Lung (tissue), 11 donors: ENCODE measurements at regions not wholly inside any gene's neighbourhood (a gene's known extent, or its start where the extent isn't known, plus 50 kb on each side); places are given as distances from the start of the nearest gene placed in this dataset.

Experiments used
- ATAC-seq: fragments of 200-7000 bp; cut with Tn5 transposase; one replicate; pipeline ENCODE4 v1.9.1; 2020; ENCODE audit warnings: moderate number of reproducible peaks; ENCODE audit not compliant: insufficient read depth, low FRiP score
- DNase-seq, 3 donors: peaks; one replicate each; pipeline ENCODE4 v3.0.0-alpha.2; 2013 to 2017
- H3K27ac ChIP-seq, 2 donors: one replicate each; pipeline ENCODE4 v1.5.1; 2013; ENCODE audit warnings: mild to moderate bottlenecking in 2 of 2, moderate library complexity in 2 of 2, control low read depth in 1 of 2, inconsistent platforms in 1 of 2, low read depth in 1 of 2, low read length in 1 of 2
- H3K27me3 ChIP-seq, 3 donors: one replicate each; pipeline ENCODE4 v1.5.1; 2013; ENCODE audit warnings: low read length in 2 of 3; ENCODE audit not compliant: control insufficient read depth in 3 of 3, insufficient read depth in 3 of 3
- H3K36me3 ChIP-seq, 4 donors: one replicate each; pipeline ENCODE4 v1.5.1; 2013; ENCODE audit warnings: low read length in 4 of 4, mild to moderate bottlenecking in 1 of 4, moderate library complexity in 1 of 4; ENCODE audit not compliant: control insufficient read depth in 4 of 4, insufficient read depth in 4 of 4
- H3K4me1 ChIP-seq, 5 donors: one replicate each; pipeline ENCODE4 v1.5.1; 2013; ENCODE audit warnings: low read length in 5 of 5, mild to moderate bottlenecking in 2 of 5, moderate library complexity in 1 of 5; ENCODE audit not compliant: control insufficient read depth in 5 of 5, insufficient read depth in 5 of 5
- H3K4me3 ChIP-seq: one replicate; pipeline ENCODE4 v1.5.1; 2013; ENCODE audit warnings: mild to moderate bottlenecking, control low read depth, moderate library complexity
- H3K9ac ChIP-seq, 2 donors: one replicate each; pipeline ENCODE4 v1.5.1; 2013; ENCODE audit warnings: low read length in 2 of 2, control low read depth in 1 of 2; ENCODE audit not compliant: insufficient read depth in 1 of 2
- H3K9me3 ChIP-seq, 4 donors: one replicate each; pipeline ENCODE4 v1.5.1; 2013; ENCODE audit warnings: low read length in 3 of 4, mild to moderate bottlenecking in 1 of 4, moderate library complexity in 1 of 4; ENCODE audit not compliant: control insufficient read depth in 4 of 4, insufficient read depth in 3 of 4
- CTCF ChIP-seq: IDR thresholded peaks from 2 replicates; pipeline ENCODE4 v1.5.1; 2012; ENCODE audit warnings: mild to moderate bottlenecking; ENCODE audit errors: control extremely low read depth, extremely low read depth
- whole genome bisulfite sequencing, 2 donors: extraction: QIAGEN DNeasy Blood & Tissue Kit; methylation state at CpG; one replicate each; pipeline ENCODE4 v1.1.7; 2013; 5-methylcytosine and 5-hydroxymethylcytosine counted together
- donor health status: control.
- donor health status: control.
- donor health status: Bipolar disorder and iron deficiency.
- donor health status: healthy.
- donor health status: DM: yes; HTN: yes; CAD: no.

GRCh38 chr17:14935845-14936485 is 329.2 kb downstream of the PMP22 start:
- no peak overlapping the region for H3K27ac ChIP-seq
- DNase-seq (no peak), ATAC-seq (no peak)
- WGBS, 2 donors: 87 to 95% methylated on average over 2 of the region's 2 CpGs
- no peak overlapping the region for H3K9ac ChIP-seq
- H3K4me3 ChIP-seq: no peak overlapping the region
- H3K9me3 ChIP-seq: peaks cover 0 to 2% (median 0%) of the 10 kb centered on the region in 4 donors
- H3K36me3 ChIP-seq: no peaks in the 10 kb centered on the region
- peaks cover 0 to 7% (median 0%) of the 10 kb centered on the region in 5 donors for H3K4me1 ChIP-seq
- no peak for TF ChIP-seq CTCF
- peaks cover 0 to 9% (median 4%) of the 10 kb centered on the region in 3 donors for H3K27me3 ChIP-seq

- DNase-seq: no peak
- 92 to 94% methylated on average over 7 of the region's 7 CpGs for WGBS, 2 donors
- H3K27me3 ChIP-seq: peaks cover 0 to 9% (median 4%) of the 10 kb centered on the region in 3 donors
- H3K9ac ChIP-seq: no peak overlapping the region
- no peaks in the 10 kb centered on the region for H3K36me3 ChIP-seq
- H3K27ac ChIP-seq: no peak overlapping the region
- H3K4me3 ChIP-seq: no peak overlapping the region
- H3K4me1 ChIP-seq: peaks cover 0 to 6% (median 0%) of the 10 kb centered on the region in 5 donors
- ATAC-seq: no peak
- H3K9me3 ChIP-seq: peaks cover 0 to 2% (median 0%) of the 10 kb centered on the region in 4 donors
- TF ChIP-seq CTCF: no peak
These were observed 329.8 kb downstream of the PMP22 start for GRCh38 chr17:14935139-14935841.

GRCh38 chr17:14933676-14934075 is 331.4 kb downstream of the PMP22 start:
- Histone ChIP-seq H3K36me3 (no peaks in the 10 kb centered on the region), H3K4me1 (no peaks in the 10 kb centered on the region), H3K9ac (no peak overlapping the region), H3K4me3 (no peak overlapping the region), H3K9me3 (peaks cover 0 to 2% (median 0%) of the 10 kb centered on the region in 4 donors), H3K27ac (no peak overlapping the region), H3K27me3 (peaks cover 0 to 9% (median 4%) of the 10 kb centered on the region in 3 donors)
- ATAC-seq (no peak), DNase-seq (no peak)
- TF ChIP-seq CTCF: no peak
- 90 to 94% methylated on average over 4 of the region's 4 CpGs for WGBS, 2 donors
